SIG-M5 (cell line): ENCODE measurements at regions not wholly inside any gene's neighbourhood (a gene's known extent, or its start where the extent isn't known, plus 50 kb on each side); places are given as distances from the start of the nearest gene placed in this dataset.
"Not testable (repeated sequence)": the region's sequence is repeated elsewhere in the genome, so short reads cannot be mapped to it uniquely, and the experiment has no call there.

Experiments
- DNase-seq: peaks from one replicate; lab custom pipeline; 2025; lab: John Stamatoyannopoulos, UW

- DNase-seq, result no peak
Measured at GRCh38 chr1:93773049-93773838, 91.6 kb upstream of the BCAR3 start.

- DNase-seq, result no peak
Measured at GRCh38 chr1:93771843-93772242, 90.2 kb upstream of the BCAR3 start.

- no peak for DNase-seq
Measured at GRCh38 chr1:93770640-93771039, 89.0 kb upstream of the BCAR3 start.

GRCh38 chr1:93769777-93770176 is 88.1 kb upstream of the BCAR3 start:
- DNase-seq, result no peak

GRCh38 chr1:93768380-93768863 is 86.8 kb upstream of the BCAR3 start:
- no peak for DNase-seq

- DNase-seq, result no peak
Measured at GRCh38 chr1:93766451-93766850, 84.8 kb upstream of the BCAR3 start.

- DNase-seq, result no peak
Measured at GRCh38 chr1:93765099-93765498, 83.5 kb upstream of the BCAR3 start.

- DNase-seq, result no peak
Measured at GRCh38 chr1:93764366-93764750, 82.7 kb upstream of the BCAR3 start.

- no peak for DNase-seq
Measured at GRCh38 chr1:93763704-93764365, 82.2 kb upstream of the BCAR3 start.

GRCh38 chr1:93758842-93759515 is 77.3 kb upstream of the BCAR3 start:
- peak; percentile 34 for DNase-seq

- DNase-seq, result no peak
Measured at GRCh38 chr1:93757256-93758036, 75.8 kb upstream of the BCAR3 start.

- DNase-seq, result no peak
Measured at GRCh38 chr1:93756657-93757056, 75.0 kb upstream of the BCAR3 start.

GRCh38 chr1:93755251-93755715 is 73.6 kb upstream of the BCAR3 start:
- DNase-seq, result not testable (repeated sequence)

GRCh38 chr1:93753791-93754763 is 72.4 kb upstream of the BCAR3 start:
- no peak for DNase-seq

- no peak for DNase-seq
Measured at GRCh38 chr1:93751377-93752250, 70.0 kb upstream of the BCAR3 start.

- DNase-seq, result no peak
Measured at GRCh38 chr1:93750955-93751354, 69.3 kb upstream of the BCAR3 start.

GRCh38 chr1:93749894-93750301 is 68.3 kb upstream of the BCAR3 start:
- no peak for DNase-seq

GRCh38 chr1:93749487-93749886 is 67.8 kb upstream of the BCAR3 start:
- no peak for DNase-seq

GRCh38 chr1:93746021-93746812 is 64.6 kb upstream of the BCAR3 start:
- DNase-seq, result no peak
